Adrenal gland (tissue), 5 donors: ENCODE measurements at regions not wholly inside any gene's neighbourhood (a gene's known extent, or its start where the extent isn't known, plus 50 kb on each side); places are given as distances from the start of the nearest gene placed in this dataset.

Source experiments
- CTCF ChIP-seq, 6 experiments: fragments of 450-650 bp in 4 of 6; fragments of 200-600 bp in 2 of 6; sonication (generic) in 1 of 6; IDR thresholded peaks; 1 replicate in 5 of 6; 2 replicates in 1 of 6; pipeline versions ENCODE4 v1.5.1 to v1.8.0; 2016 to 2021; ENCODE audit warnings: antibody characterized with exemption in 6 of 6, mild to moderate bottlenecking in 2 of 6, moderate library complexity in 1 of 6
- POLR2A ChIP-seq, 2 donors: fragments of 450-650 bp; IDR thresholded peaks; one replicate each; pipeline ENCODE4 v1.6.1; 2017; ENCODE audit warnings: antibody characterized with exemption in 2 of 2, mild to moderate bottlenecking in 2 of 2, moderate library complexity in 1 of 2
- donor health status: DM: no; HTN: no; CAD: no.

DNA sequence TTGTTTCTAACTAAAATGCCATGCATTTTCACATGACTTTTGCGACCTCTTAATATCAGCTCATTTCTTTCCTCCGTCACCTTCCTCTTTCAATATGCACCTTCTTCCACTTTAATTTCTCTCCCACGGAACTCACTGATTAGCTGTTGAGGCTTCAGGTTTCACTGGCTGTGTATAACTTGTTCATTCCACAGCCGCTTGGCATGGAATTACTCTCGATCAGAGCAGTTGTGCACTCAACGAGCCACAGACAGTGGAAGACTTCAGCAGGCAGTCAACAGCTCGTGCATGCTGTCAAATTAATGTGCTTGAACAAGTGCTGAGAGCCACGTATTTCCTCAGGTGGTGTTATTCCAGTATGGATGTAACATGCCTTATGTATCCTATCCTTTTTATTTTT lies 491.2 kb upstream of the DDX18 start:
- TF ChIP-seq CTCF (IDR thresholded peaks at IDR 0.05) (no peak), POLR2A (IDR thresholded peaks at IDR 0.05) (no peak)
